Activated CD4-positive, alpha-beta T cell treated with anti-CD3 and anti-CD28 coated beads, Interleukin-10, Interleukin-2, amounts not matched to agents 100 ng/mL and 50 ng/mL, durations not matched to agents 16 hours and 8 hours (primary cell): ENCODE measurements at regions not wholly inside any gene's neighbourhood (a gene's known extent, or its start where the extent isn't known, plus 50 kb on each side); places are given as distances from the start of the nearest gene placed in this dataset.
"Not testable (repeated sequence)": the region's sequence is repeated elsewhere in the genome, so short reads cannot be mapped to it uniquely, and the experiment has no call there.

Experiments used
- DNase-seq: peaks from one replicate; pipeline ENCODE4 v3.0.0-alpha.2; 2020

- DNase-seq, result no peak
Observed at GRCh38 chr9:42378418-42378815, 195.0 kb downstream of the SPATA31A6 start.

DNA sequence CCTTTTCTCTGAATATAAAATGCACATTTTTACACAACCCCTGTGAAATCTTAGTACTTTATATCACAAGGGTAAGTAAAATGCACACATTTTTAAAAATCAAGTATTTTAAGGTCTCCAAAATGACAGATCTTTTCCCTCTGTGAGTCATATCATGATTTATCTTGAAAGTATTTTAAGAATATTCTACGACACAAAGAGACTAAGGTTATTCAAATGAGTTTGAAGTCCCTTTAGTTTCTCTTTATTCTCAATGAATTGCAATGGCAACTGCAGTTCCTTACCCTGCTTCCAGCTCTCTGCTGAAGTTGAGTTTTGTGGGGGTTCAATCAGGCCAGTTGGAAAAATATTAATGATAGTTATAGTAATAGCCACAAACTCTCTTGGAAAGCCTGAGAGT lies 196.1 kb downstream of the SPATA31A6 start:
- not testable (repeated sequence) for DNase-seq

GRCh38 chr9:42384585-42384984 lies 201.1 kb downstream of the SPATA31A6 start:
- not testable (repeated sequence) for DNase-seq

DNA sequence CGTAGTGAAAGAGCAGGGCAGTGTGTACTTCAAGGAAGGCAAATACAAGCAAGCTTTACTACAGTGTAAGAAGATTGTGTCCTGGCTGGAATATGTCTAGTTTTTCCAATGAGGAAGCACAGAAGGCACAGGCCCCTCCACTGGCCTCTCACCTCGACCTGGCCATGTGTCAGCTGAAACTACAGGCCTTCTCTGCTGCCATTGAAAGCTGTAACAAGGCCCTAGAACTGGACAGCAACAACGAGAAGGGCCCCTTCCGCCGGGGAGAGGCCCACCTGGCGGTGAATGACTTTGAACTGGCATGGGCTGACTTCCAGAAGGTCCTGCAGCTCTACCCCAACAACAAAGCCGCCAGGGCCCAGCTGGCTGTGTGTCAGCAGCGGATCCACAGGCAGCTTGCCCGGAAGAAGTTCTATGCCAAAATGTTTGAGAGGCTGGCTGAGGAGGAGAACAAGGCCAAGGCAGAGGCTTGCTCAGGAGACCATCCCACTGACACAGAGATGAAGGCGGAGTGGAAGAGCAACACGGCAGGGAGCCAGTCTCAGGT lies 202.2 kb downstream of the SPATA31A6 start:
- not testable (repeated sequence) for DNase-seq

DNA sequence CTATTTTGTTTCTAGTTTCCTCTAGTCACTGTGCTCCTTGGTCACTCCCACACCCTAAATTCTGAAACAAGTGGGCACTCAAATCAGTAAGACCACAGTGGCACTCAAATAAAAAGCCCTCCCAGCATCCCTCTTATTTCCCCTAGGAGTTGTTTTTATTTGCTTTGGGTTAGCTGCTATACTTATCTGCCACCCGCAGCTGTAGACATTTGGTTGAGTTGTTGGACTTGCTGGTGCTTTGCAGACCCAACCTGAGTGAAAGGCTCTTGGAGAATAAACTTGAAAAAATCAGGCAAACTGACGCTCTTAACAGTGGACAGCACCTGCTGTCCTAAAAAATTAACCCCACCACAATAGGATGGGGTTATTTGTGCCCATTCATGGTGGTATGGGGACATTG lies 203.0 kb downstream of the SPATA31A6 start:
- DNase-seq, result no peak

DNA sequence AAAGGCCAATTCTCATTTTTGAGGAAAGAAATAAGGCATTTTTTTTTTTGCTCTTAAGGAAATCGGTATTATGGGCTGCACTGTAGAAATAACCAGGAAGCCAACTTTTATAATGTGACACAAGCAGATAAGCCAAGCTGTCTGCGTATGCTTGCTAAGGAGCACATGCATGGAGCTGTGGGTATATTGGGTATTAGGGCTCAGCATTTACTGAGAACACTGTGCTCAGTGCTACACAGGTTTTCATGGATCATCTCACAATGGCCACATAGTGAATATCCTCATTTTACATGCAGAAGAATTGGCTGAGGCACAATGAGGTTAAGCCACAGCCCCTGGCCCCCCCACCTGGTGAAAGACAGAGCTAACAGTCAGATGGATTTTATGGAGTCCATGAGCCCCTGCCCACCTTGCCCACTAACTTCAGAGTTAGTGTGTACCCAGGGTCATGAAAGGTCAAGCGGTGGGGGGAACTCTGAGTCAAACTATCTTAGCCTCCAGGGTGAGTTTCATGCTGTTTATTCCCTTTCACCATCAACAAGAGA lies 204.8 kb downstream of the SPATA31A6 start:
- DNase-seq, result no peak

GRCh38 chr9:42388846-42389245 lies 205.4 kb downstream of the SPATA31A6 start:
- DNase-seq, result no peak

DNA sequence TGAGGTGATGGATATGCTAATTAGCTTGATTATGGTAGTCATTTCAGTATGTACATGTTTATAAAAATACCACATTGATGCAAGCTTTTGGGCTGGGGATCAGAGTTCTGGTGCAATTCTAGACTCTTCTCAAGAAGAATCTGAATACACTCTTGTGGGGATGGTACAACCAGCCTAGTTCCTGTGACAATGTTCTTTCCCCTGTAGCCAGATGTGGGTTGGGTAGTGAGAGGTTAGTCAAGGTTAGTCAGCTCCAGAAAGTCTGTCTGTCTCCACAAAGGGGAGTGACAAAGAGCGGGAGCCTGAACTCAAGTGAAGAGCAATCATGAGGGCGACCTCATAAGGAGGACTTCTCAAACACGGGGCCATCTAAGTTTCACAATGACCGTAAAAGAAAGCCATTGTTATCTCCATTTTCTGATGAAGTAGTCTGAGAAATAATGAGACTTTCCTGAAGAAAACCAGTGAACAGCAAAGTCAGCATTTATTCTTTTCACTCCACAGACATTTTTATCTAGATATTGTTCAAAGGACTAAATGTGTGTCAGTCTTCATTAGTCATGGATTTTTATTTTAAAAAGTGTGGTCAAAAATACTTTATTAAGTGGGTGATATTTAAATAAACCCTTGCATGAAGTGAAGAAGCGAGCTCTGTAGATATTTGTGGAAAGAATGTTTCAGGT lies 209.5 kb downstream of the SPATA31A6 start:
- peak; percentile 48 for DNase-seq

GRCh38 chr9:42396318-42396717 lies 212.9 kb downstream of the SPATA31A6 start:
- DNase-seq, result no peak

DNA sequence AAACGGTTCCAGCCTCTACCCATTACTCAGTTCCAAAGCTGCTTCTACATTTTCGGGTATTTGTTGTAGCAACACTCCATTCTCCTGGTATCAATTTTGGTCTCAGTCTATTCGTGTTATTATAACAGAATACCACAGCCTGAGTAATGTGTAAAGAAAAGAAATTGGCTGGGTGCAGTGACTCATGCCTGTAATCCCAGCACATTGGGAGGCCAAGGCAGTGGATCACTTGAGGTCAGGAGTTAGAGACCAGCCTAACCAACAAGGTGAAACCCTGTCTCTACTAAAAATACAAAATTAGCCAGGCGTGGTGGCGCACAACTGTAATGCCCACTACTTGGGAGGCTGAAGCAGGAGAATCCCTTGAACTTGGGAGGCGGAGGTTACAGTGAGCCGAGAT lies 213.9 kb downstream of the SPATA31A6 start:
- peak; percentile 57 for DNase-seq

DNA sequence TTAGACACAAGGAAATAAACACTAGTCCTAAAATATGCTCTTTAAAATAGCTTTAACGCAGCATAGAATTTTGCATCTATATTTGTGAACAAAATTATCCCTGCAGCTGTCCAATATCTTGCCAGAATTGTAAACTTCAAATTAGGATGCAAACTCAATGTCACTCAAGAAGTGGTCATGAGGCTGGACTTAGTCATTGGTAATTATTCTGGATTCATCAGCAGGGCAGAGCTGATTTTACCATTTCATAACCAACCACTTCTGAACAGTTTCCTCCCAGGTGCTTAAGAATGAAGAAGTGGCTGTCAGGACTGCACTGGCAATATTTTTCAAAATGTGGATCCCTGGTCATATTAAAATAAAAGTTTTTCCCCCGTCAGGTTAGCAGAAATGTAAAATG lies 219.5 kb downstream of the SPATA31A6 start:
- DNase-seq, result not testable (repeated sequence)

GRCh38 chr9:42409581-42409980 lies 226.1 kb downstream of the SPATA31A6 start:
- not testable (repeated sequence) for DNase-seq

GRCh38 chr9:42412354-42412753 lies 228.9 kb downstream of the SPATA31A6 start:
- DNase-seq, result not testable (repeated sequence)

- DNase-seq, result not testable (repeated sequence)
Observed at GRCh38 chr9:42414865-42415264, 231.4 kb downstream of the SPATA31A6 start.

DNA sequence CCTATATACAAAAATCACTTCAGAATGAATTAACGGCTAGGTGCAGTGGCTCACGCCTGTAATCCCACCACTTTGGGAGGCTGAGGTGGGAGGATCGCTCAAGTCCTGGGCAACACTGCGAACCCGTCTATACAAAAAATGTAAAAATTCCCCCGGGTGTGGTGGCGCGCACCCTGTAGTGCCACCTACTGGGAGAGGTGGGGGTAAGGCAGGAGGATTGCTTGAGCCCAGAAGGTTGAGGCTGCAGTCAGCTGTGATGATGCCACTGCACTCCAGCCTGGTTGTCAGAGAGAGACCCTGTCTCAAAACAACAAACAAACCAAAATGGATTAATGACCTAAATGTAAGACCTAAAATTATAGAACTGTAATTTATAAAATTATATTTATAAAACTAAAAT lies 236.2 kb downstream of the SPATA31A6 start:
- not testable (repeated sequence) for DNase-seq

GRCh38 chr9:42420324-42420723 lies 236.9 kb downstream of the SPATA31A6 start:
- not testable (repeated sequence) for DNase-seq

DNA sequence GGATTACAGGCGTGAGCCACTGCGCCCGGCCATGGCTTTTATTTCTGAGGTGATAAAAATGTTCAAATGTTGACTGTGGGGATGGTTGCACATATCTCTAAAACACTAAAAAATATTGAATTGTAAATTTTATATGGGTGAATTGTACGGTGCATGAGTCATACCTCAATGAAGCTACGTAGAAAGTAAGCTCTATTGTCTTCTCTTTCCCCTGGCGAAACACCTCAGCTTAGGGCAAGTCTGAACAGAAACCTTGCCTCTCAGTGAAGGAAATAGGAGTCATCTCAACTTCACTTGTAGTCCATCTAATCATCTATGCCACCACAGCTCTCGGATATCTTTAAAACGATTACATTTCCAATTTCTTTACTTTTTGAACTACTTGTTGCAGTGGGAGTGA lies 238.2 kb downstream of the SPATA31A6 start:
- DNase-seq, result not testable (repeated sequence)

- DNase-seq, result not testable (repeated sequence)
Observed at GRCh38 chr9:42430674-42431615, 247.5 kb downstream of the SPATA31A6 start.

- not testable (repeated sequence) for DNase-seq
Observed at GRCh38 chr9:42431616-42432010, 248.2 kb downstream of the SPATA31A6 start.

DNA sequence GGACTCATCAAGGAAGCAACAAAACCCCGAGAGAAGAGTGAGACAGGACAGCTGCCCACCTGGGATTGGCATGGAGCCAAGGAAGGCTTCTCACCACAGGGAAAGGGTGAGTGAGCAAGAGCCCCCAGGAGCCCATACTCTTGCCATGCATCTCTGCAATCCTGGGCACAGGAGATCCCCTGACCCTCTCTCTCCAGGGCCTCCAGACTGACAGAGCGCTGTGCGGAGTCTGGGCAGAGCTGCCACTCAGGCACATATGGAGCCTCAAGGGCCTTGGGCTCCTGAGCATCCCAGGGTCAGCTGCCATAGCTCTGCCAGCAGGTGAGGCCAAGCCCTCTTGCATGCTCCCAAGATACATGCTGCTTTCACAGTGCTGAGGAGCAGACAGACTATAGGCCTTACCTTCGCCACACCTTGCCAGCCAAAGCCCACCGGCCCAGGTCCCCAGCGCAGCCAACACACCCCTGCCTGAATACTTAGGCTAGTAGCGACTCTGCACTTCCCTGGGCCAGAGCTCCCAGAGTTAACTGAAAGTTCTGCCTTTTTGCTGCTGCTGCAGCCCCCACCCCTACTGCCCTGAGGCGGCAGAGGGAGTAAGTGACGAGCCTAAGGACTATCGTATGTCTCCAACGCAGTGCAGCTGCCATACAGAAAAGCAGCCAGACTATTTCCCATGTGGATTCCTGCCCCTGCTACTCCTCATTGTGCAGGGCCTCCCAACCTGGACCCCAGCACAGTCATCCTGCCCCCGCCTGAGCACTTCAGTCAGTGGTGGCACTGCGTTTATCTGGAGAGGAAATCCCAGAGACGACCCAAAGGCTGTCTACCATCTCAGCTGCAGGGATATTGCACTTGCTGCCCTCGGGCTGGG lies 251.6 kb downstream of the SPATA31A6 start:
- not testable (repeated sequence) for DNase-seq

DNA sequence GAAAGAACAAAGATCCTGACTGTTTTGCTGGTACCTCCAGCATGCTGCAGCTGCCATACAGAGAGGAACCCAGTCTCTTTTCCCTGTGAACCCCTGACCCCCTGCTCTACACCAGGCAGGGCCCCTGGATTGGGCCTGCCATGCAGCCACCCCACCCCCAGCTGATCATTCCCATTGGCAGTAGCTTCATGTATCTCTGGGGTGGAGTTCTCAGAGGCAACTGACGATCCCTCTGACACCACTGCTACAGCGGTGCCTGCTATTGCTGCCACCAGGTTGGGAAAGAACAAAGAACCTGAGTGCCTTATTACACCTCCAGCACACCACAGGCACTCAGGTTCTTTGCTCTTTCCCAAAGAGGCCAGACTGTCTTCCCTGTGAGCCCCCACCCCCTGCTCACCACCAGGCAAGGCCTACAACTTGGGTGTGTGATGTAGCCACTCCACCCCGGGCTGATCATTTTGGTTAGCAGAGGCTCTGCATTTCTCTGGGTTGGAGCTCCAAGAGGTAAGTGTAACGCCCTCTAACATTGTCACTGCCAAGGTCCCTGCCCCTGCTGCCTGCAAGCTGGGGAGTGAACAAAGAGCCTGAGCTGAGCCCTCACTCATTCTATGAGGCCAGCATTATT lies 252.4 kb downstream of the SPATA31A6 start:
- not testable (repeated sequence) for DNase-seq
